ENCODE measurements at regions not wholly inside any gene's neighbourhood (a gene's known extent, or its start where the extent isn't known, plus 50 kb on each side); places are given as distances from the start of the nearest gene placed in this dataset.

- DNase-seq: no peak
Measured at GRCh38 chr15:95295896-95296625, 1034.4 kb upstream of the NR2F2 start.

- DNase-seq: no peak
Measured at GRCh38 chr15:95296643-95297042, 1033.9 kb upstream of the NR2F2 start.

DNA sequence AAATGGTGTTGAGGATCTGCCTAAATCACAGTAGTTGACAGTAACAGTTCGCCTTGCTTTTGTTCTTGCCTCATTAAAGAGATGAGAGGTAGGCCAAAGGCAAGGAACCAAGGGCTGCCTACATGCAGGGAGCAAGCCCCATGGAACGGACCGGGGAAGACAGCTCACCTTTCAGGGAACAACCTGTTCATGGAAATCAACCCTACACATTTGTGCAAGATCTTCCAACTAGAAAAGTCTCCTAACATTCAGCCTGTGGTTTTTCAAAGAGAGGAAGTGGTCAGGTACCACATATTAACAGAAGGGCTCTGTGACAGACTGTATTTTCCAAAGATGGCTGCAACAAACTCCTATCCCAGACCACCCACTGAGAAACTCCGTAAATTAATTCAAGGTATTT is 1031.8 kb upstream of the NR2F2 start:
- no peak for DNase-seq

DNA sequence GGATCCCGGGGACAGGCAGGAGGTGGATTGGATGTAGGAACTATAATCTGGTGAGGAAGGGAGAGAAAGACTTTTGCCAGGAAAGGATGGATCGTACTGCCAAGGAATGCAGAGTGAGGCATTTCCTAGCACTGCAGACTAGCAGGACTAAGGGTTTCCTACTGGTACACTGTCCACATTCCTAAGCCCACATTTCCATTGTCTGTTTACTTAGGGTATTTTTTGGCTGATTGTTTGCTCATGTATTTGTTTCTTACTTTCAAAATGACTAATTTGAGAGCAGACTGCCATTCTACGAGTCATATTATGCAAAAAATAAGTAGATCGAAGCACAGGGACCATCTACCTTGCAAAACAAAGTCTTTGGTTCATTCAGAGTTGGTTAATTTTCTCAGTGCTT is 1029.5 kb upstream of the NR2F2 start:
- DNase-seq: no peak

DNA sequence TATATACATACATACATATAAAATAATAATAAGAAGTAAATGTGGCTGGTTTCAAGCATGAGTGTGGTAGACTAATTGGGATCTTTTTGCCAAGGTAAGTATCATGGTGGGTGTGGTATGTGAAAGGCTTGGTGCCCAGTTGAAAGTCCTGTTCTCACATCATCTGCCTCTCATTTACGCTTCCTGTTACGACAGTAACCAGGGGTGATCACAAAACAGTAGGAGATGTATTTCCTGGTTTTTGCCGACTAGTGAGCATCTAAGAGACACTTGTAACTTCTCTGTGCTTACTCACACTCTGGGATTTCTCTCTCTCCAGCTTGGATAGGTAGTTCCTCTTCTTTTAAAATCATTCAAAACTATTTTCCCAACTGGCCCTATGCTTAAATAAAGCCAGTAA is 1028.3 kb upstream of the NR2F2 start:
- no peak for DNase-seq

DNA sequence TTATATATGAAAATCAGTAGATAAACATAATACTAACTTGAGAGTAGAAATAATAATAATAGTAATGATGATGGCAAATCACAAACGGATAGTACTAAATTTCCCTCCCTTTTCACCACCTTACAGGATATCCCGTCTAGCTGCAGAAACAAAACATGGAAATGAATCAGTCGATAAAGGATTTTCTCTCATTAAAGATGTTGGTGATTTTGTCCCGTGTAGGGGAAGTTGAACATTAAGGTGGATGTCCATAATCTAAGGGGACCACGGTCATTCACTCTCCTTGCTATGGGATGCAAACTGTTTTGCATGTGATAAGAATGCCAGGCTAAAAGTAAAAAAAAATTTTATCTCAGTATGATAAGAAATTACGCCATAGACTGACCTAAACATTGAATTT is 1027.7 kb upstream of the NR2F2 start:
- no peak for DNase-seq

GRCh38 chr15:95303713-95304112 is 1026.8 kb upstream of the NR2F2 start:
- DNase-seq: no peak

- DNase-seq: no peak
Measured at GRCh38 chr15:95304151-95304946, 1026.2 kb upstream of the NR2F2 start.

- no peak for DNase-seq
Measured at GRCh38 chr15:95304947-95305400, 1025.5 kb upstream of the NR2F2 start.

GRCh38 chr15:95307115-95307514 is 1023.4 kb upstream of the NR2F2 start:
- DNase-seq: no peak

GRCh38 chr15:95319242-95319641 is 1011.3 kb upstream of the NR2F2 start:
- no peak for DNase-seq

DNA sequence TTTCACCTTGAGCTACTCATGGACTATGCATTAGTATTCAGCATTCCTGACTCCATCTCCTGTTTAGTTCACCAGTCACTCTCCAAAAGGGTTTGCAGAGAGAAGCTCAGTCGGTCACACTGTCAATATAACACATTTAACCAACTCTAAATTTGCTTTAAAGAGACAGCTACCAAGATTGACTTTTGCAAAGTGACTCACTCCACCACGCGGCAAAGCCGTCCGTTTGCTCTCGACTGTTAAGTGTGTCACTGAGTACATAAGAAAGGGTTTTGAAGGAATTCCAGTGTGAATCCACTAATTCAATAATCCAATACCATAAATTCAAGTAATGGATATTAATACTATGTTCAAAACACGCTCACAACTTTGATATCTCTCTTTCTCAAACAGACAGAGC is 1006.7 kb upstream of the NR2F2 start:
- no peak for DNase-seq

- no peak for DNase-seq
Measured at GRCh38 chr15:95324656-95325055, 1005.8 kb upstream of the NR2F2 start.

DNA sequence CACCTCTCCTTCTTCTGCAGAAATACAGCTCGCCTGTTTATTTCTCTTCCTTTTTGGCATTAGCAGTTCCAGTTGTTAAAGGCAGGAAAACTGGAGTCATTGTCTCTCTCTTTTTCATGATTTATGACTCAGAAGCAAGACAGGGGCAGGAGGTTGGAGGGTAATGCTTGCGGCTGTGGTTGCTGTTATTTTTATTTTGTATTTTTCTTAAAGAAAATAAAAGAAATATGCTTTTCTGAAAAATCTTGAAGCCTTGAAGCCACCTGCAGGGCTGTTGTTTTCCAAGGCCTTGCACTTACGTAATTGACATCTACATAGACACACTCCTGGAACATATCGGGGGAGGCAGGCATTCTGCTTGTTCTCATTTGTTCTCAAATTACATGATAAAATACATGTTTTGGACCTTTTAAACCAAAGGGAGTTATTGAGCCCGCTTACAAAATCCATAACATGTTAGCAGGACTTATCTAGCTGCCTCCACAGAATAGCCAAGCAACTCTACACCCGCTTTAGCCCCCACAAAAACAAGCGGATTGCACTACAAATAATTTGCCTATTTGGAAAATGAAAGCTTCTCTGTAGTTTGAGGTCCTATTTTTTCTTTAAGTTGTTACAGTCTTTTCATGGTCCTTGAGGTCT is 1004.6 kb upstream of the NR2F2 start:
- DNase-seq: peak; percentile 8

GRCh38 chr15:95326431-95327182 is 1003.9 kb upstream of the NR2F2 start:
- DNase-seq: peak; percentile 47

GRCh38 chr15:95327183-95327525 is 1003.3 kb upstream of the NR2F2 start:
- DNase-seq: no peak

DNA sequence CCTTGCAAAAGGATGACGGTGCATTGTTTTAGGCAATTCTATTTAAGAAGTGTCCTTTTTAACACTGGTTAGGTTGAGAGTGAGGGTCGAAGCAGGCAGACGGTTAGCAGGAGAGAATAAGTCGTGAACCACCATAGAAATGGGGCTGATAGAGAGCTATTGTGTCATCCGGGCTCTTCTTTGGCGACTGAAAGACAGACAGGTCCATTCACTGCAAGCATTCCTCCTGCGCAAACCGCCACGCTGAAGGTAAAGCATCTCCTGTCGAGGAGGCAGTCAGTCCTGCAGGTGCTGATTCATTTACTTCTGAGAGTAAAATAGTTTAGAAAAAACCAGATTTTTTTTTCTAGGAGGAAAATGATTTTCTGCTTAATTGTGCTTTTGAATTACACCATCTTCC is 1002.8 kb upstream of the NR2F2 start:
- DNase-seq: peak; percentile 12

- no peak for DNase-seq
Measured at GRCh38 chr15:95328559-95328958, 1001.9 kb upstream of the NR2F2 start.

GRCh38 chr15:95329362-95329761 is 1001.1 kb upstream of the NR2F2 start:
- DNase-seq: no peak

- DNase-seq: no peak
Measured at GRCh38 chr15:95341686-95342085, 988.8 kb upstream of the NR2F2 start.

DNA sequence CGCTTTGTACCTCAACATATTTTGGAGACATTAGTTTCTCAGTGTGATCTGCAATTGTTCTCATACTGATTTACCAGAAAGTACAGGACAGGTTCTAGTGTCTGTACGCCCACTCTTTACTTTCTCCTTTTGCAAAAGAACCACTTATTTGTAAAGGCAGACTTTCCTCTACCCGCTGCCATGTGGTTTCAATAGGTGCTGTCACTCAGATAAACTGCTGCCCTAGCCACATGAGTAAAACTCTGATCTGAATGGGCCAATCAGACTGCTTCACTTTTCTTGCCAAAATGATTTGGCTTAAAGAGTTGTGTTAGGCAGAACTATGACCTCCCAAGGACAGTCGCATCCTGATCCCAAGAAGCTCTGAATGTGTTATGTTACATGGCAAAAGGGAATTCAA is 984.6 kb upstream of the NR2F2 start:
- no peak for DNase-seq

GRCh38 chr15:95346721-95347475 is 983.6 kb upstream of the NR2F2 start:
- no peak for DNase-seq
